GM10266 (cell line): ENCODE measurements at regions not wholly inside any gene's neighbourhood (a gene's known extent, or its start where the extent isn't known, plus 50 kb on each side); places are given as distances from the start of the nearest gene placed in this dataset.
"Not testable (repeated sequence)": the region's sequence is repeated elsewhere in the genome, so short reads cannot be mapped to it uniquely, and the experiment has no call there.

Experiments used
- DNase-seq: peaks from one replicate; pipeline ENCODE4 v3.0.0; 2012; ENCODE audit errors: extremely low spot score
- CTCF ChIP-seq: IDR thresholded peaks from 2 replicates; pipeline ENCODE4 v1.5.1; 2012; ENCODE audit warnings: mild to moderate bottlenecking, low read depth; ENCODE audit not compliant: control insufficient read depth, insufficient read depth; ENCODE audit errors: missing control alignments

DNA sequence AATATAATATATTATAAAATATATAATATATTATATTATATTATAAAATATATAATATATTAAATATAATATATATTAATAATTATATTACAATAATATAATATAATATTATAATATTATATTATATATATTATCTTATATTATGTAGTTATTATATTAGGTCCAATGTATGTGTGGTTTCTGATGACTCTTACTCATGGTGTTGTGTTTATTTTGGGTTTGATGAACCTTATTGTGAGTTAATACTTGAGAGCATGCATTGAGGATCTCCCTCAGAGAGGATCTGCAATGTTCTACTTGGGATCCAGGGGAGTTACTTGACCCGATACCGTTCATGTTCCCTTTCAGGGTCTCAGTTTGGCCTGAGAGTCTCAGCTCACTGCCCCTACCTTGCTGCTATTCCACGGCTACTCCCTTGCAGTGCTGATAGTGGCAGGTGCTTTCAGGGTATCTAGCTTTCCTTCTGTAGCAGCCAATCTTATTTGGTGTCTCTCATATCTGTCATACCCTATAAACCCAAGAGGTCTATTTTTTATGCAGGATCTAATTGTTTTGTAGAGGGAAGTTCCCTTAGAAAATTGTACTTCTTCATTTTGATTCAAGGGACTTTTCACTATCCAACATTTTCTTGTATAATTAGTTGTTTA is 89.1 kb upstream of the ZDHHC17 start:
- no peak for TF ChIP-seq CTCF
- DNase-seq, result no peak

- not testable (repeated sequence) for DNase-seq
Measured at GRCh38 chr12:76676261-76676660, 87.7 kb upstream of the ZDHHC17 start.

DNA sequence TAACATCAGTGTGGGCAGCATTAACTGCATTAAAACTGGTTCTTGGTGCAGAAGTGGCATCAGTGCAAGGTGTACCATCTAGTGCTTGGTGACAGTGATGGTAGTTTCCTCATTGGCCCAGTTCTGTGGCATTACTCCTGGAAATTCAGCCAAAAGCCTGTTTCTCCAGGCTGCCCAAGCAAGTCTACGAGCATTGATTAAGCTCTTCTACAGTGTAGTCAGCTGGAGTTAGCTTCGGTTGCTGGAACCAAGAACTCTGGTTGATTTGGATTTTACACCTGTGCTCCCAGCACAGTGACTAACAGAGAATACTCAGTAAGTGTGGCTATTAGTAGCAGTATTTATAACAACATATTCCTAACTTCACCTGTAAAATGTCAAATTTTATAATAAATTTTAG is 84.9 kb upstream of the ZDHHC17 start:
- DNase-seq, result no peak
- TF ChIP-seq CTCF, result no peak

DNA sequence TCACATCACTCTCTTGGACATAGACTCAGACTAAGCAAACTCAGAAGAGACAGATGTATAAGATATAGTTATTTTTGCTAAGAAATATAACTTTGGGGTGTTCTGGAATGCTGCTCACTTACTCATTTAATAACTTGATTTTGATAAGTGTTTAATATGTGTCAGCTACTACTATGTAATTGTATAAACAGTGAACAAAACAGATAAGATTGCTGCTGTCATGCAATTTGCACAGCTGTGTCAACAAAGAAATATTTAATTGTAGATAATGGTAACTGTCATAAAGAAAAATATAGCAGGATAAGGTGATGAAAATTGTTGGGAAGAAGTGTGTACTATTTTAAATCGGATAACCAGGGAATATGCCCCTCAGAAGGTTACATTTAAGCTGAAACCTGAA is 84.1 kb upstream of the ZDHHC17 start:
- TF ChIP-seq CTCF, result no peak
- DNase-seq, result no peak

DNA sequence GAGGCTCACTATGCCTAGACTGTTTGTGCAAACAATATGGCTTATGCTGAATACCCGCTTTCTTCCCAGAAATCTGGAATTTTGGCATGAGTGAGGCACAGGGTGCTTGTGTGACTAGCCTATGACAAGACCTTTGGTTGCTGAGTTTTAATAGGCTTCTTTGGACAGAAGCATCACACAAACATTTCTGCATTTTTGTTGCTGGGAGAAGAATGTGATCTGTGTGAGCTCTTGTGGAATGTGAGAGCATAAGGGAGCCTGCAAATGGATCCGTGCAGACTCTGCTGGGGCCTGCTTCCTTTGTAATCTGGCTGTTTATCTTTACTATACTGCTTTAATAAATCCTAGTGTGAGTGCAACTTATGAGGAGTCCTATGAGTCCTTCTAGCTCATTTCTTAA is 83.0 kb upstream of the ZDHHC17 start:
- no peak for DNase-seq
- TF ChIP-seq CTCF, result no peak

- no peak for TF ChIP-seq CTCF
- DNase-seq, result no peak
Measured at GRCh38 chr12:76685246-76685678, 78.7 kb upstream of the ZDHHC17 start.

GRCh38 chr12:76687981-76688380 is 75.9 kb upstream of the ZDHHC17 start:
- no peak for DNase-seq
- TF ChIP-seq CTCF, result no peak

DNA sequence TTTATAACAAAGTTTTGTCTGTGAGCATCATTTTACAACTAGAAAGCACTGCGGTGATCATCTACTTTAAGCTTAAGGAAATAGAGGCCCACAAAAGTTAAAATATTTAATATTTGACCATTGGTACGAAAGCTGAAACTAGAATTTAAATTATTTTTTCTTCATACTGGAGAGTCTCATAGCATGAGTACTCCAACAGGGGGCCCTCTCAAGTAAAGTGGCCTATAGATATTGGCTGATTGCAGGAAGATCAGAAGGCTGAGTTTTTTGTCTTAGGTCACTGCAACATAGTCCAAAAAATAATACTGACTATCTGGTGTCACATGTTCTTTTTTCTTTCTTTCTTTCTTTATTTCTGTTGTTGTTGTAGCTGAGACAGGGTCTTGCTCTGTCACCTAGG is 75.3 kb upstream of the ZDHHC17 start:
- no peak for DNase-seq
- TF ChIP-seq CTCF, result no peak
